ENCODE measurements at regions not wholly inside any gene's neighbourhood (a gene's known extent, or its start where the extent isn't known, plus 50 kb on each side); places are given as distances from the start of the nearest gene placed in this dataset.

GRCh38 chr11:15636521-15637089, 521.9 kb downstream of the INSC start:
- H3K36me3 Mint-ChIP-seq (ENCODE audit: insufficient read depth in 1 of 3, low read depth in 3 of 3), result peaks cover 0 to 5% (median 2%) of the 10 kb centered on the region in 3 experiments; a peak in 2 of 7 replicates
- no peaks in the 10 kb centered on the region; the same call in 1 of the 2 replicates for H3K4me1 ChIP-seq (ENCODE audit: insufficient read depth, low read length)
- H3K79me1 ChIP-seq (ENCODE audit: insufficient read depth, low read depth, low read length, poor library complexity, severe bottlenecking), result no peaks in the 10 kb centered on the region
- TF ChIP-seq CTCF (conservative IDR thresholded peaks at IDR 0.05), result no peak
- H3T11ph ChIP-seq (ENCODE audit: low read length), result no peak overlapping the region
- no peak overlapping the region for H3K4ac ChIP-seq (ENCODE audit: low read depth, low read length)
- no peak overlapping the region for H3K9ac ChIP-seq (ENCODE audit: extremely low read depth, insufficient read length, low read length)
- H3K27me3 Mint-ChIP-seq (ENCODE audit: low read depth), result no peaks in the 10 kb centered on the region; the same call in 1 of the 2 replicates
- H4K20me1 ChIP-seq (ENCODE audit: control insufficient read depth, insufficient read depth, insufficient read length), result no peaks in the 10 kb centered on the region
- no peak for DNase-seq
- no peaks in the 10 kb centered on the region for H3K27me3 ChIP-seq (ENCODE audit: insufficient read depth, low read length)
- peaks cover 3 to 5% of the 10 kb centered on the region in 2 experiments; a peak in 3 of 5 replicates for H3K9me3 Mint-ChIP-seq
- H2AFZ ChIP-seq (ENCODE audit: low read length), result no peak overlapping the region
- no peak overlapping the region for H2BK5ac ChIP-seq (ENCODE audit: insufficient read length, low read length)
- no peak overlapping the region for H3K27ac Mint-ChIP-seq
- H3K23me2 ChIP-seq (ENCODE audit: insufficient read length, low read depth, low read length, poor library complexity, severe bottlenecking), result no peaks in the 10 kb centered on the region
- no peaks in the 10 kb centered on the region for H3K79me2 ChIP-seq (ENCODE audit: insufficient read depth, low read length)
- H2AK5ac ChIP-seq (ENCODE audit: insufficient read length, low read length), result no peak overlapping the region
- H4K91ac ChIP-seq (ENCODE audit: insufficient read length, low read depth, low read length), result no peak overlapping the region
- no peak overlapping the region for H2BK12ac ChIP-seq (ENCODE audit: insufficient read length, low read depth, low read length)
- H3K18ac ChIP-seq (ENCODE audit: insufficient read length, low read depth, low read length), result no peak overlapping the region
- no peak overlapping the region for H2BK20ac ChIP-seq (ENCODE audit: low read depth, low read length, poor library complexity, severe bottlenecking)
- H4K8ac ChIP-seq (replicated peaks; ENCODE audit: insufficient read length, low read depth, low read length), result no peak overlapping the region
- no peak overlapping the region for H3K14ac ChIP-seq (ENCODE audit: insufficient read depth, low read length)
- H3K4me1 Mint-ChIP-seq, result no peaks in the 10 kb centered on the region
- no peak overlapping the region for H2BK15ac ChIP-seq (ENCODE audit: low read depth, low read length)
- no peak overlapping the region for H3K4me3 Mint-ChIP-seq
- no peak overlapping the region for H3K27ac ChIP-seq (ENCODE audit: insufficient read length, low read depth, low read length)
- H3K4me2 ChIP-seq (ENCODE audit: insufficient read depth, insufficient read length, low read length), result no peak overlapping the region
- H2BK120ac ChIP-seq (ENCODE audit: low read depth, low read length, poor library complexity, severe bottlenecking), result no peak overlapping the region
- no peak overlapping the region for H3K56ac ChIP-seq (ENCODE audit: insufficient read length, low read depth, low read length)
- no peak overlapping the region for H3K23ac ChIP-seq (ENCODE audit: insufficient read length, low read depth, low read length)
- no peaks in the 10 kb centered on the region for H3K9me3 ChIP-seq (ENCODE audit: control insufficient read depth, low read depth, low read length)
- no peak overlapping the region for H4K5ac ChIP-seq (ENCODE audit: insufficient read length, low read depth, low read length)
- WGBS (ENCODE audit: extremely low coverage, insufficient read length, low lambda C conversion rate), result no CpG with 5 or more reads among the region's 3 CpGs

Measured in H9 (cell line).